Lower lobe of right lung (tissue), 2 donors: ENCODE measurements at regions not wholly inside any gene's neighbourhood (a gene's known extent, or its start where the extent isn't known, plus 50 kb on each side); places are given as distances from the start of the nearest gene placed in this dataset.

Source experiments
- ATAC-seq, 2 donors: fragments of 200-7000 bp; cut with Tn5 transposase; one replicate each; pipeline ENCODE4 v1.9.1; 2020 to 2022; ENCODE audit warnings: mild to moderate bottlenecking in 2 of 2, moderate library complexity in 2 of 2
- DNase-seq: peaks from one replicate; pipeline ENCODE4 v3.0.0-alpha.2; 2020
- H3K27ac ChIP-seq: fragments of 200-600 bp; one replicate; pipeline ENCODE4 v1.8.0; 2022
- H3K27me3 ChIP-seq: fragments of 200-600 bp; one replicate; pipeline ENCODE4 v1.8.0; 2022; ENCODE audit warnings: low read depth
- H3K36me3 ChIP-seq: fragments of 200-600 bp; one replicate; pipeline ENCODE4 v1.8.0; 2022; ENCODE audit warnings: mild to moderate bottlenecking
- H3K4me1 ChIP-seq: fragments of 200-600 bp; one replicate; pipeline ENCODE4 v1.8.0; 2022
- H3K4me3 ChIP-seq: fragments of 200-600 bp; one replicate; pipeline ENCODE4 v1.8.0; 2022; ENCODE audit warnings: mild to moderate bottlenecking
- H3K9me3 ChIP-seq: fragments of 200-600 bp; one replicate; pipeline ENCODE4 v1.8.0; 2022
- CTCF ChIP-seq: fragments of 200-600 bp; IDR thresholded peaks from one replicate; pipeline ENCODE4 v1.8.0; 2022; ENCODE audit warnings: antibody characterized with exemption, mild to moderate bottlenecking
- intact Hi-C: fragments of 100-400 bp; cut with DNase I; formaldehyde crosslinking; loops from one replicate; pipeline ENCODE4 v1.11.0; 2022
- donor health status: DM: no; HTN: yes; CAD: no; lungs with severe emphysema.

GRCh38 chr5:82905986-82906385 lies 171.2 kb downstream of the TMEM167A start:
- ATAC-seq, result no peak
- H3K4me1 ChIP-seq, result no peaks in the 10 kb centered on the region
- no peaks in the 10 kb centered on the region for H3K36me3 ChIP-seq
- H3K27ac ChIP-seq, result no peak overlapping the region
- no peak for TF ChIP-seq CTCF
- no peak for DNase-seq
- peaks cover 6% of the 10 kb centered on the region for H3K9me3 ChIP-seq
- intact Hi-C loops, result no loop called here
- H3K4me3 ChIP-seq, result no peak overlapping the region
- H3K27me3 ChIP-seq, result no peaks in the 10 kb centered on the region

GRCh38 chr5:82901281-82901888 lies 175.8 kb downstream of the TMEM167A start:
- DNase-seq, result no peak
- TF ChIP-seq CTCF, result no peak
- no peaks in the 10 kb centered on the region for H3K4me1 ChIP-seq
- peaks cover 6% of the 10 kb centered on the region for H3K9me3 ChIP-seq
- H3K27me3 ChIP-seq, result no peaks in the 10 kb centered on the region
- H3K4me3 ChIP-seq, result no peak overlapping the region
- no peak for ATAC-seq
- no peak overlapping the region for H3K27ac ChIP-seq
- intact Hi-C loops, result no loop called here
- H3K36me3 ChIP-seq, result no peaks in the 10 kb centered on the region

- ATAC-seq (peak in 1 of 2 donors; percentile 26), DNase-seq (no peak)
- Histone ChIP-seq H3K36me3 (no peaks in the 10 kb centered on the region), H3K27ac (no peak overlapping the region), H3K27me3 (no peaks in the 10 kb centered on the region), H3K4me1 (no peaks in the 10 kb centered on the region), H3K4me3 (no peak overlapping the region), H3K9me3 (no peaks in the 10 kb centered on the region)
- TF ChIP-seq CTCF, result no peak
- intact Hi-C loops, result no loop called here
Observed at GRCh38 chr5:82894716-82895115, 182.5 kb downstream of the TMEM167A start.

GRCh38 chr5:82889088-82889487 lies 188.1 kb downstream of the TMEM167A start:
- H3K4me1 ChIP-seq, result no peaks in the 10 kb centered on the region
- ATAC-seq, result no peak

GRCh38 chr5:82886911-82887310 lies 190.3 kb downstream of the TMEM167A start:
- H3K4me3 ChIP-seq, result no peak overlapping the region
- TF ChIP-seq CTCF, result no peak
- no peaks in the 10 kb centered on the region for H3K9me3 ChIP-seq
- no peak overlapping the region for H3K27ac ChIP-seq
- no peaks in the 10 kb centered on the region for H3K36me3 ChIP-seq
- no peaks in the 10 kb centered on the region for H3K4me1 ChIP-seq
- no peaks in the 10 kb centered on the region for H3K27me3 ChIP-seq
- intact Hi-C loops, result no loop called here
- DNase-seq, result no peak
- no peak for ATAC-seq

More at GRCh38 chr5:82889088-82889487, 188.1 kb downstream of the TMEM167A start:
- TF ChIP-seq CTCF, result no peak
- no peaks in the 10 kb centered on the region for H3K27me3 ChIP-seq
- H3K4me3 ChIP-seq, result no peak overlapping the region
- intact Hi-C loops, result no loop called here
- H3K36me3 ChIP-seq, result no peaks in the 10 kb centered on the region
- H3K27ac ChIP-seq, result no peak overlapping the region
- no peaks in the 10 kb centered on the region for H3K9me3 ChIP-seq
- DNase-seq, result no peak
